IMR-90 (cell line): ENCODE measurements at regions not wholly inside any gene's neighbourhood (a gene's known extent, or its start where the extent isn't known, plus 50 kb on each side); places are given as distances from the start of the nearest gene placed in this dataset.

Experiments
- CEBPB ChIP-seq: IDR thresholded peaks from 2 replicates; pipeline ENCODE4 v1.6.1; 2012; ENCODE audit warnings: low read depth, low read length, improper control_type of control experiment
- CTCF ChIP-seq: conservative IDR thresholded peaks from 2 replicates; pipeline ENCODE4 v1.5.1; 2012; ENCODE audit warnings: mild to moderate bottlenecking, low read depth, low read length, improper control_type of control experiment
- ELK1 ChIP-seq: fragments of 150-350 bp; IDR thresholded peaks from 2 replicates; pipeline ENCODE4 v1.6.1; 2016; ENCODE audit warnings: low read depth, mild to moderate bottlenecking, low read length, moderate library complexity, borderline replicate concordance
- MXI1 ChIP-seq: IDR thresholded peaks from 2 replicates; pipeline ENCODE4 v1.6.1; 2012; ENCODE audit warnings: low read depth, mild to moderate bottlenecking, low read length, moderate library complexity, borderline replicate concordance
- NFE2L2 ChIP-seq: fragments of 150-350 bp; IDR thresholded peaks from 2 replicates; pipeline ENCODE4 v1.6.1; 2016; ENCODE audit warnings: low read depth, mild to moderate bottlenecking, low read length
- POLR2A ChIP-seq: IDR thresholded peaks from 2 replicates; pipeline ENCODE4 v1.6.1; 2012; ENCODE audit warnings: mild to moderate bottlenecking, low read depth, low read length
- RAD21 ChIP-seq: IDR thresholded peaks from 2 replicates; pipeline ENCODE4 v1.6.1; 2012; ENCODE audit warnings: low read length, improper control_type of control experiment
- RCOR1 ChIP-seq: IDR thresholded peaks from 2 replicates; pipeline ENCODE4 v1.6.1; 2012; ENCODE audit warnings: mild to moderate bottlenecking, low read length, improper control_type of control experiment; ENCODE audit not compliant: insufficient replicate concordance
- RFX5 ChIP-seq: IDR thresholded peaks from 2 replicates; pipeline ENCODE4 v1.8.0; 2012; ENCODE audit warnings: low read depth, mild to moderate bottlenecking, low read length, moderate library complexity
- SMC3 ChIP-seq: fragments of 150-350 bp; IDR thresholded peaks from 2 replicates; pipeline ENCODE4 v1.6.1; 2016; ENCODE audit warnings: low read depth, mild to moderate bottlenecking, antibody characterized with exemption, low read length, moderate library complexity

GRCh38 chr7:81155654-81156373 is 237.0 kb upstream of the SEMA3C start:
- TF ChIP-seq CTCF (no peak), CEBPB (no peak), POLR2A (no peak), RFX5 (no peak), RCOR1 (no peak), MXI1 (no peak), RAD21 (no peak), ELK1 (no peak), SMC3 (no peak), NFE2L2 (no peak)
